ENCODE measurements at regions not wholly inside any gene's neighbourhood (a gene's known extent, or its start where the extent isn't known, plus 50 kb on each side); places are given as distances from the start of the nearest gene placed in this dataset.
"Not testable (repeated sequence)": the region's sequence is repeated elsewhere in the genome, so short reads cannot be mapped to it uniquely, and the experiment has no call there.

DNA sequence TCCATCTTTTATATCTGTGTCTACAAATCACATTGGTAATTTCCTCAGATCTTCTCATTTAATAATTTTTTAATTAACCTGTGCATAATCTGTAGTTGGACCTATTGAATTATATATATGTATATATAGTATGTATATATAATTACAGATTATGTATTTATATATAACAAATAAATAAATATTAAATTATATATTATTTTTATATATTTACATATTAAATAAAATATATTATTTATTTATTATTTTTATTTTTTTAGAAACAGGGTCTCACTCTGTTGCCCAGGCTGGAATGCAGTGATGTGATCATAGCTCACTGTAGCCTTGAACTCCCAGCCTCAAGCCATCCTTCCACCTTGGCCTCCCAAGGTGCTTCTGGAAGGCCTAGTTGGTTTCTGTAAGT lies 197.9 kb downstream of the FGF9 start:
- no peak for DNase-seq
- intact Hi-C loops (cut with DNase I) = no loop called here
- no peak for ATAC-seq (ENCODE audit: poor library complexity)

DNA sequence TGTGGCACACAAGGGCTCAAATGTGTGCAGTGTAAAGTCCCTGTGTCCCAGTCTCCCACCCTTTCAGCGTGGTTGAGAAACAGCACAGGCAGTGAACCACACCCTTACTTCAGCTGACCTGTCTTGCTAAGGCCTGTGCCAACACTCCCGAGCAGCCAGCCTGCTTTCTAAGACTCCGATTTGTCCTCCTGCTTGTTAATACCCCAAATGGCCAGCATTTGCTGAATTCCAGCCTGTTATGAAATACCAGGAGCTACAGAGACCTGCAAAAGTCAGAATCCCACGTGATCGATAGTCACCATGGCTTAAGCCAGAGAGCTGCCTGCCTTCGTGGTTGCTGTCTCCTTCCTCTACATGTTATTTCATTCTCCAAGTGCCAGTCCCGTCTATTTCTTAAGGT lies 200.5 kb downstream of the FGF9 start:
- ATAC-seq (ENCODE audit: poor library complexity) = no peak
- intact Hi-C loops (cut with DNase I) = no loop called here

DNA sequence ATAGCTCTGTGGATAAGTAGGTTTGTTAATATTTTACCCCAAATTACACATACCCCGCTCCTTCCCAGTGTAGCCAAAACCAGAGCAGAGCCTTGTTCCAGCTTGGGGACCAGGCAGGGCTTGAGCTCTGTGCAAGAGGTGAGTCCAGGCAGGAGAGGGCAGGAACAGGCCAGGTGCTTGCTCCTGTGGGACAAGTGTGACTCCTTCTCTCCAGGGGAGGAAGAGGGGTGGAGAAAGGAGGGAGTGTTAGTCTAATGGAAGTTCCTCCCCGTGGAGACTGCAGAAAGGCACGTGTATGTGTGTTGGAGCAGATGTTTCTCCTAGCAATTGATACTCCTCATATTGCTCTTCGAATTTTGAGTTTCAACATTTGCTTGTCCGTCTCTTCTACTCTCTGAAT lies 201.0 kb downstream of the FGF9 start:
- ATAC-seq (ENCODE audit: poor library complexity) = no peak
- intact Hi-C loops (cut with DNase I) = no loop called here

More for the DNA sequence above, 200.5 kb downstream of the FGF9 start:
- no peak for DNase-seq

DNA sequence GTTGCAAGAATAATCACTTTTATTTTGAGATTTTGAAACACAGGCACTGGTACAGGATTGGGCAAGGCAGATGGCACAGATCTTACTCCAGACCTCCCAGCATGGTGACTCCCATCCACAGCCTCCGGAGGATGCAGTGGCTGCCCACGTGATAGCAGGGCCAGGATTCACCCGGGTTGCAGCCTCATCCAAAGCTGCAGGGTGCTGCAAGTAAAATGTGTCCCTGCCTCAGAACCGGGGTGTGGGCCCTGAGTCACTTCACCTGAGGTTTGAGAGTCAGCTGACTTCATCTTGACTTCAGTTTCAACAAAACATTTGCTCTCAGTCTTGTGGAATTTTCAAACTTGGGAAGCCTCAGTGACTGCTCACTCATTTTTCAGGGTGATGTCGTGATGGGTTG lies 201.9 kb downstream of the FGF9 start:
- no peak for DNase-seq
- intact Hi-C loops (cut with DNase I) = no loop called here
- no peak for ATAC-seq (ENCODE audit: poor library complexity)

More for the DNA sequence above, 201.0 kb downstream of the FGF9 start:
- no peak for DNase-seq

DNA sequence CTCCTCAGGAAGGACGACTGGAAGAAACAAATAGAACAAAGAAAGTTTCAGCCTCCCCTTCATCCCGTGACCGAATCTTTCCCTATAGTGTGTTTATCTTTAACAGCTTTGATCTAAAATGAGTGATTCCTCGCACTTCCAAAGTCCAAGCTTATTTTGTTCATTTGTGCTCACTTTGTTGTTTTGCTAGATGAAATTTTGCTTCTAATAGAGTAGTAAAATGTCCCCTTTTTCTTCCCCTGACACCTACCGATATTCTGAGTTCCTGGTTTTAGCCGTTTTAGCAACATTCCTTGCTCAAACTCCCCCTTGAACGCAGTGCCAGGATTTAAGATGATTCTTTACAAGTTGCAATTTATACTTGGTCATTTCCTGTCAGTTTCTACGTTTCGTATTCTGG lies 204.2 kb downstream of the FGF9 start:
- intact Hi-C loops (cut with DNase I) = no loop called here
- no peak for ATAC-seq (ENCODE audit: poor library complexity)
- DNase-seq = no peak

DNA sequence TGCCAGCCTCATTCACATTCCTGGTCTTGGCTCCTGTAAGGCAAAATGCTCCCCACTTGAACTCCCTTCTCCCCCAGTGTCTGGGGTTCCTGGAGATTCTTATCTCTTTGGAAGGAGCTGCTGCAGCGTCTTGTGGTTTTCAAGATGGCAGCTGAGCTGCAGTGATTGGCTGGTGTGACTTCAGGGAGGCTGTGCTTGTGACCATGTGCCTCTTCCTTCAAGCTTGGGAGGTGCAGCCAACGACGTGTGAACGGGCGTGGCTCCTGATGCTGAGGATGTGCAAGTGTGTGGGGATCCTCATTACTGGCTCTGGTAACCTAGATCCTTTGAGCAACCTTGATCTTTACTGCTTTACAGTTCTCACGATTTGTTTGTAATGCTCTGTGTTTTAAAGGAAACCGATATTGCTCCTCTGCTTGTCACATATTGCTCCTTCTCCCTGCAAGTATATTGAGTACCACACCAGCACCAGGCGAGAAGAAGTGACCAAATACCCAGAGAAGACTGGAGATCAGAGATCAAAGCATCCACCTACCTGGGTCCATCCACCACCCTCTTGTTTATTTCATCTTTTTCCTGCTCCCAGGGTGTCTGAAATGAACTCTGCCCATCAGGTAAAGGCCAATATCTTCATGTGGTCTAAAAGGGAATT lies 208.5 kb downstream of the FGF9 start:
- intact Hi-C loops (cut with DNase I) = no loop called here
- ATAC-seq (ENCODE audit: poor library complexity) (no peak), DNase-seq (no peak)

DNA sequence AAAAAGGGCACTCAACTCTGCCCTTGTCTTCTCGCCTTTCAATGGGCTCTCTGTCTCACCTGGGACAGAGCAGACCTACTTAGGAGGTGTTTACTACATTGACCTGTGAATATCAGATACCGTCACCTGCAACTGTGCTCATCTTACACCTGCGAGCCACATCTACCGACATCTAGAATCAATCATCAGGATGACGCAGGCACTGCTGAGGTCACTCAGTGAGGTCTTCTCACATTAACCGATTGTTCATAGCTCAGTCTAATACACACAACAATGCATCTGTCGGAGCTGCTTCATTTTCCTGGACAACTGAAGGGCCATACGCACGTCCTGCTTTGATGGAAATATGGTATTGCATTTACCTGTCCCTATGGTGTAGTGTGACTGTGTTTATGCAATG lies 211.9 kb downstream of the FGF9 start:
- intact Hi-C loops (cut with DNase I) = no loop called here
- no peak for DNase-seq
- no peak for ATAC-seq (ENCODE audit: poor library complexity)

DNA sequence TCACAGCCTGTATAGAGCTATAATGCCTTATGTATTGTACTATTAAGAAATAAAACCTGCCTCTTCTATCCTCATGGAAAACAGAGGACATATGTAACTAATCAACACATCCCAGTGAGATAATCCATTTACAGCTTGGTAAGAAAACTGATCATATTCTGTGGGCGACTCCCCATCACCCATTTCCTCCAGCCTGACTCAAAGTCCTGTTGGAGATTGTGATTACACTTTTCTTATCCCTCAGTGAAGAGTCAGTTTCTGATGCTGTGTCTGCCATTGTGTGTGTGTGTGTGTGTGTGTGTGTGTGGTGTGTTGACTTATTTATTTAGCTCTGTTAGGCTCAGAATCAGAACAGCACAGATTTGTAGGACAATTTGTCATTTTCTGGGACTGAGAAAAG lies 212.8 kb downstream of the FGF9 start:
- DNase-seq (no peak), ATAC-seq (ENCODE audit: poor library complexity) (no peak)
- intact Hi-C loops (cut with DNase I) = no loop called here

DNA sequence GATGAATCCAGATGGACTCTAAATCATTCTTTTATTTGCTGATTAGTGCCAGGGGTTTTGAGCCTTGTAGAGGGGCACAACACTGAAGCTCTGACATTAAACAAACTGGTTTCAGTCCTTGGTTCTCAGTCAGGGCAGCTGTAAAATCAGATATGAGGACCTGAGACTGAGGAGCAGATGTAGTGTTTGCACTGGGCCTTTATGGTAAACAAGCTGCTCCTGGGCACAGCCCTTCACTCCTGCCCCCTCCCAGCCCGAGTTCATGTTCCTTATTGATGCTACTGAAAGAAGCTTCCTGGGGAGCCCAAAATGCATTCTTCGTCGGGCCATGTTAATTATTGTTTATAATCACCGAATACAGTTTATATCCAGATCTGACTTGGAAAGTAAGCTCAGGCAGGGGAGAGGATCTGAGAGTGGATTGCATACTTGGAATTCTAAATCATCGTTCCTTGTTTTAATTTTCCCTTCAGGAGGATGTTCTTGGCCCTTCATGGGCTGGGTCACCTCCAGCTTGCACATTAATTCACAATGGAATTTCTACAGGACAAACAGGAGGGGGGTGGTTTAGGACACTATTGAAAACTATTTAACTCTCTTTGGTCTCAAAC lies 213.5 kb downstream of the FGF9 start:
- ATAC-seq (ENCODE audit: poor library complexity) (no peak), DNase-seq (no peak)
- intact Hi-C loops (cut with DNase I) = no loop called here

DNA sequence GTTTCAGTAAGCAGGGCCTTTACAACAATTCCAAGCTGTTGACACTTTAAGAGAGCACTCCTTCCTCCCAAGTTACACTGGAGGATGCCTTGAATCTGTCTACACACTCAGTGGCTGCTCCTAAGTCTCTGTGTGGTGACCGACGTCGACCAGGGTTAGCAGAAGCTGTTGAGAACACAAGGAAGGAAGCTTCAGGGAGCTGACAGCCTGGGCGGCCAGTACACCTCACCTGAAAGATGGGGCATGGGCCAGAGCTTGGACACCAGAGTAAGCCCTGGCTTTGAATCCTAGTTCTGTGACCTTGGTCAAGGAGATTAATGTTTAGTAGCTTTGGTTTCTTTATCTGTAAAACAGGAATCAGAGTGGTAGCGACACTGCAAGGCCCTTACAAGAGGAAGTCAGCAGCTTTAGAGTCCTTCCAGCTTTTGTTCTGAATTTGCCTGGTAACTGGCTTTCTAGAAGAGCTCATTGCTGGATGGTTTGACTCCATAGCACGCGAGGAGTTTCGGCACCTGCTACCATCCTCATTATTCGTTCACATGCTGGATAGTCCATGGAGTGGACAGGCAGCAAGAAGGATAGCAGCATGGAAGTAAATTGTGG lies 214.2 kb downstream of the FGF9 start:
- ATAC-seq (ENCODE audit: poor library complexity) = no peak
- intact Hi-C loops (cut with DNase I) = no loop called here
- DNase-seq = no peak

DNA sequence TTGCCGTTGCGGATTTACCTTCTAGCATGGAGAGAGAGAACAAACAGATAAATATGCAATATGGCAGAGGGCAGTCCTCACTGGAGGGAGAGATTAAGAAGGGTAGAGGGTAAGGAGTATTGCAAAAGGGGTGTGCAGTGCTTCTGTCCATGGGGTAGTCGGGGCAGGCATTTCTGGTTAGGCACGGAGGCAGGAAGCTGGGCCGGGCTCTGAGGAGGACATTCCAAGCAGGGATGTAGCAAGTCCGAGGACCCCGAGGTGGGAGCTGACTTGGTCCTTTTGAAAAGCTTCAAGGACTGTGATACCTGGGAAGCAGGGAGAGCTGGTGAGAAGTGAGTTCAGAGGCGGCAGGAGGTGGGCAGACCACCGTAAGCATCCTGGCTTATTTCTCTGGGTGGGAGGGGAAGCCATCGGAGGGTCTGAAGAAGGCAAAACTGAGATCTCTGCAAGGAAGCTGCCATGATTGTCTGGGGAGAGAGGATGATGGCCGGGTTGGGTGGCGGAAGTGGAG lies 214.9 kb downstream of the FGF9 start:
- intact Hi-C loops (cut with DNase I) = no loop called here
- no peak for ATAC-seq (ENCODE audit: poor library complexity)
- no peak for DNase-seq

DNA sequence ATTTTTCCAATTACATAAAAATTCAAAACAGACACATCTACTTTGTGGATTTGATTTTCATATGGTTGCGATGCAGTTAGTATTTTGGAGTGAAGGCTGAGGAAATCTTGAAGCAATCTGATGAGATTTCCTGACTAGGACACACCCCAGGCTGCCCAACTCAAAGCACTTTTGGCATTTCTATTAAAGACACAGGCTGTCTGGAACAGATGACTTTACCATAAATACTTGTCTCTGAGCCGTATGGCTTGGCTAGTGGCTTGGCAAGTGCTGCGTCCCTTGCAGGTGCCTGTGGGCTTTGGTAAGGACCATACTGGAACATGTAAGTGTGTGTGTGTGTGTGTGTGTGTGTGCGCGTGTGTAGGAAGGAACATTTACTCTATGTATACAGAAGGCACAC lies 218.8 kb downstream of the FGF9 start:
- DNase-seq (no peak), ATAC-seq (ENCODE audit: poor library complexity) (no peak)
- intact Hi-C loops (cut with DNase I) = no loop called here

DNA sequence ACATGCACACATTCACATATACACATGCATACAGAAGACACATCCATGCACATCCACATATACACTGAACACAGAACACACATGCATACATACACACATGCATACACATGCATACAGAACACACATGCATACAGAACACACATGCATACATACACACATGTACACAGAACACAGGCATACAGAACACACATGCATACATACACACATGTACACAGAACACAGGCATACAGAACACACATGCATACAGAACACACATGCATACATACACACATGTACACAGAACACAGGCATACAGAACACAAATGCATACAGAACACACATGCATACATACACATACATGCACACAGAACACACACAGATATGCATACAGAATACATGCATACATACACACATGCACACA lies 219.3 kb downstream of the FGF9 start:
- DNase-seq; intact Hi-C loops (cut with DNase I); ATAC-seq (ENCODE audit: poor library complexity): not testable (repeated sequence)

DNA sequence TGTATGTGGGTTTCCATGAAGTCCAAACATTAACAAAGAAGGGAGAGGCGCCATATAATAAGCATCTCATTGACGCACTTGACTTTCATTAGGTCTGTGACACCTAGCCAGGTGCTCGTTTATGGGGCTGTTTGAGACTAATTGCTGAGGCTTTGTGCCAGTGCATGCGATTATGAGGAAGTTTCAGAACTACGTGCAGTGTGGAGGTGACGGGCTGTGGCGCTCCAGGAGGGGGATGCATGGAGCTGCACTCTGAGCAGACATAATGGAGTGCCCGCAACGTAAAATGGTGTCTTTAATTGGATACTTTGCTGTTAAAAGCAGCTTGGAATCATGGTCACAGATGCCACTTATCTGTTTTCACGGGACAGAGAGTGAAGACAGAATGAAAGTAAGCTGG lies 223.2 kb downstream of the FGF9 start:
- intact Hi-C loops (cut with DNase I) = no loop called here
- no peak for ATAC-seq (ENCODE audit: poor library complexity)

DNA sequence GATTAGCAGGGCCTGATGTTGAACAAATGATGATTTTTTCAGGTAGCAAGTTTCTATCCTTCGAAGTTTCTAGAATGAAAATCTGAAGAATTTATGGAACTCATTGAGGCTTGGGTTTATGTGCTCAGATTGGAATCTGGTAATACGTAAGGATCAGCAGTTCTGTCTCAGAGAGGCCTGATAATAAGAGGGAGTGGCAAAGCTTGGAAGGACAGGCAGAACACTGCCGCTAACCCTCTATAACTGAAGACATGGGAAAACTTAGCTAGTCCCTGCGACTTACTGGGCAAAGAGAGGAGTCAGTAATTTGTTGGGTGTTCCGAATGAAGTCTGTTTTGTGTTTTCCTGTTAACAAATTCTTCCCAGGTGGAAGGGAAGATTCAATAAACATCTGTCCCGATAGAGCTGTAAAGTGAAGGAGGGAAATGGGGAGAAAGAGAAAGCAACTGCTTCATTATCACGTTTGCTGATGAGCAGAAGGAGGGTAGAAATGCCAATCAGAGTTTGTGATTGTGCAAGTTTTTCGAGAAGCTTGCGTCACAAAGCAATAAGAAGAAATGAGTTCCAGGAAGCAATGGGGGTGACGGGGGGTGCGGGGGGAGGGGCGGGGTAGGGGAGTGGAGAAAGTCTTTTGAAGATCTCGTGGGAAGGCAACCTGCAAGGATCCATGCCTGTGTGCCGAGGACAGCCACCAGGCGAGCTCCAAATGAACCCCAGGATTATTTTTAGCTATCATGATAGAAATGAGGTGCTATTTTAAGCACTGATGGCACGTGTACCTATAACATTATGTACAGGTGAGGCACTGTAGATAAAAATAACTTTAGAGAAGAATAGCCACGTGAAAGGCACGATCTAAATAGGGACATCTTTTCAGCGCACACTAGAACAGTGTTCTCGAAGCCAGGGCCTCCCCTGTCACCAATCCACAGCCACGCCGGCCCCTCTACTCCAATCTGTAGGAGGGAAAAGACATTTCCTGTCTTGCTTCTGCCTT lies 224.1 kb downstream of the FGF9 start:
- intact Hi-C loops (cut with DNase I) = no loop called here
- ATAC-seq (ENCODE audit: poor library complexity) (no peak), DNase-seq (no peak)

More for the DNA sequence above, 223.2 kb downstream of the FGF9 start:
- DNase-seq = no peak

DNA sequence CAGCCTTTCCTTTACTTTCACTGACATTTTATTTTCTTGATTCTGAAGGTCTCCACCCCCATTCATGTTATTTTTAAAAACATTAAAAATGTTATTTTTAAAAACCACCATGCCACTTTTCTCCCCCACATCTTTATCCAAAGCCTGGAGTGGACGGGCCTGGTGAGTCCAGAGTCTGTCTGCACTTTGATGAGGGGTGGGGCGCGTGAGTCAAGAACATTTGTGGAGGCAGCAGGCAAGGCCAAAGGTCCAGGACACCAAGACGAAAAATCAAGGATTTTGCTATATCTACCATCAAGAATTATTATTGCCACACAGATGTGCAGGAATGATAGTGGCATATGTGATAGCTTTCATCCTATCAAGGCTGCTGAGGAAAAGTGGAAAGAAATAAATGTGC lies 224.9 kb downstream of the FGF9 start:
- no peak for ATAC-seq (ENCODE audit: poor library complexity)
- intact Hi-C loops (cut with DNase I) = no loop called here
- DNase-seq = no peak

DNA sequence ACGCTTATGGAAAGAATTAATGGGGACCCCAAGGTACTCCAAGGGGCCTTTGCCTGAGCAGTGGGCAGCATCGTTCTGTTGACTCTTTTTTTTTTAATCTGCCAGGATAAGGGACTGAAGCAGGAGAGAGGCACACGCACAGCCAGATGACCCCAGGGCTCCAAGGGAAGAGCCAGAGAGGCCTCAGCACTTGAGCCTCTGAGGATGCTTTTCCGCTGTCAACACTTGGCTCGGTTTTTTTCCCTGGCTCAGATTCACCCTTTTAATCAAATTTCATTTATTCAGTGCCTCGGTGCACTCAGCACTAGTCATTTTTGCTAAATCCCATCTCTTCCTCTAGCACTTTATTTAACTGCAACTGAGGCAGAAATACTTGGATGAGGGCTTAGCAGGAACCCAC lies 226.3 kb downstream of the FGF9 start:
- DNase-seq (no peak), ATAC-seq (ENCODE audit: poor library complexity) (peak; percentile 60)
- intact Hi-C loops (cut with DNase I) = no loop called here

DNA sequence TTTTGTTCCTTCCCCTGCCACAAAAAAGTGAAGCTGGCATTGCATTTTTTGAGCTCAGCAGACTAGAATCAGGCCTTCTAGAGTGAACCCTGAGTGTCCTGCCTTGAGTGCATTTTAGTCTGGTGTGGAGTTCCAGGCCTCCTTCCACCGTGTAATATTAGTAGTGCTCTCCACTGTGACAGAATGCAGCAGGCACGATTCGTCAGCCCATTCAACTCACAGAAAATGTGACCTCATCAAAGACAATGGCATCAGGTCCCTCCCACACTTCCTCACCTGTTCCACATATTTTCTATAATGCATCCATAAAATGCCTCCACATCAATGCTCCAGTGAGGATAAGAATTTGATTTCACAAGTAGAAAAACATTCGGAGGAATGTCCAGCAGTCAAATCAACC lies 227.6 kb downstream of the FGF9 start:
- no peak for DNase-seq
- intact Hi-C loops (cut with DNase I) = no loop called here
- ATAC-seq (ENCODE audit: poor library complexity) = no peak

DNA sequence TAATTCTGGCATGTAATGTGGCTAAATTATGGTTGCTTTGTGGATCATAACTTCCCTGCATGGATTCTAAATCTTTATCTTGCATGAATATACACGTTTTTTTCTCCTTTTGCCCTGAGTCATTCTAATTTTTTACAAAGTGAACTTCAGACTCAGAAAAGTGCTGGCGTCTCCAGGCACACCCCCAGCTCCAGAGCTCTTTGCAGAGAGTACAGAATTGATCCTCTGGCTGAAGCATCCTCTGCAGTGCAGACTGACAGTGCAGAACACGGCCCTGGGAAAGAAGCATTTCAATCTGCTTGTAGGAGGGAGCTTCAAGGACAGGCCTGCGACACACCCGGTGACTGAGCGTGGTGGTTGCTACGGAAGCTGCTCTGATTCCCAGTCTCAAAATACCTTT lies 228.1 kb downstream of the FGF9 start:
- intact Hi-C loops (cut with DNase I) = no loop called here
- no peak for DNase-seq
- no peak for ATAC-seq (ENCODE audit: poor library complexity)
